ENCODE measurements at regions not wholly inside any gene's neighbourhood (a gene's known extent, or its start where the extent isn't known, plus 50 kb on each side); places are given as distances from the start of the nearest gene placed in this dataset.

DNA sequence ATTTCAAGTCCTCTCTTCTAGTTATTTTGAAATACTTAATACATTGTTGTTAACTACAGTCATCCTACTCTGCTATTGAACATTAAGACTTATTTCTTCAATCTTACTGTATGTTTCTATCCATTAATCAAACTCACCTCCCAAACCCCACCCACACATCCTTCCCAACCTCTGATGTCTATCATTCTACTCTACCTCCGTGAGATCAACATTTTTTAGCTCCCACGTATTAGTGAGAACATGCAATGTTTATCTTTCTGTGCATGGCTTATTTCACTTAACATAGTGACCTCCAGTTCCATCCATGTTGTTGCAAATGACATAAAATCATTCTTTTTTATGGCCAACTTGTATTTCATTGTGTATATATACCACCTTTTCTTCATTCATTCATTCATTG is 236.6 kb upstream of the CTNNB1 start:
- DNase-seq, result no peak

DNA sequence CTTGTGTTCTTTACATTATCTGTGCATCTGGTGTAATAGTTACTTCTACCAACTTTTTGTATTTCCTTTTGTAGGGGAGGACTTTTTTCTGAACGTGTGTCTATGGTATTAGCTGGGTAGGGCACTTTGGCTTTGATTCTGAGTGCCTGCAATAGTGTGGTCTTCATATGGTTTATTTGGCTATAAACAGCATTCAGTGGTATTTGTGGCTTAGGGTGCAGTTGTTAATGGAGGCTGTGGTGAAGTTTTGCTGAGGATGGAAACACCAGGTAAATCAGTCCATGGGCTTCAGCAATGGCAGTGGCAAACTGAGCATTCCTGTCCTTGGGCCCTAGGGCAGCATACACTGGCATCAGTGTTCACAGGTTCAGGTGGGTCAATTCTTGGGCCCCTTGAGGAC is 230.6 kb upstream of the CTNNB1 start:
- no peak for DNase-seq

DNA sequence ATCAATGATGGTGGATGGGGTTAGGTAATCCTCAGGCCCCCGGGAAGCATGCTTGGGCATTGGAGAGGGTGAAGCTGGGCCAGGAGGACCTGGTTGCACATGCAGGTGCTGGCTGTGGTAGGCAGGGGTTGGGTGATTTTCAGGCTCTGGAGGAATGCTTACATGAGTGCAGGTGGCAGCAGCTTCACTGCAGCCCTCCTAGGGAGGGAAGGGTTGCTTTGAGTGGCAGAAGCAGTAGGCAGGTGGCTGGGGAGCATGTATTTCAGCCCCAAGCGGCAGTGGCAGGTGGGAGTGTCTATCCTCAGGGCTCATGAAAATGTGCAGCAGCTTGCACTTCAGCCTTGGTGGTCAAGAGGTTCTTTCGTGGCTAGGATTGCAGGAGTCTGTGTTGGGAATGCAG is 230.0 kb upstream of the CTNNB1 start:
- no peak for DNase-seq

DNA sequence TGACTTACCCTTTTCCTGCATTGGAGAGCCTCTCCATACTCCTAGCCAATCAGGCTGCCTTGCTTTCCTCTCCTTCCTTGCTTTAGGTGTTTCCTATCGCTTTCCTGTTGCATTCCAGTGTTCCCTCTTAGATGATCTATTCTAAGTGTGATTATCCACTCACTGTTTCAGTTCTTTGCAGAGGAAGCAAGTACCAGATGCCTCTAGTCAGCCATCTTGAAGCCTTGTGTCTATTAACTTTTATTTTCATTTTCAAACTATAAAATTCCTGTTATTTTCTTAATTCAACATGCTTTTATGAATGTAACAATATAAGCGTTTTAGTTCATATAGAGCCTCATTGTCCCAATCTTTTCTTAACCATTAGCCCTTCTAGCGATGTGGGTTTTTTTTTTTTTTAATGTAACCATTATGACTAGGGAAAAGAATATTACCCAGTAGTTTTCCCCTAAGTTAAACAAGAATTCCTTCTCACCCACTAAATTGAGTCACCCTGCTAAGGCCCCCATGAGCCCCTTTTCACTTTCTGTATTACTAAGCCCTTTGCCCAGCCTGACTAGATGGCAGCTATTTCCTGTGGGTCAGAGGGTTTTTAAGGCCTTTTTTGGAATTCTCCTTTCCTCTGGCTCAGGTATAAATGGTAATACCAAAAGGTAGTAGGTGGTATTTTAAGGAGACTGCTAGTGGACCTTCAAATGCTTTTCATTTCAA is 229.4 kb upstream of the CTNNB1 start:
- DNase-seq, result no peak

DNA sequence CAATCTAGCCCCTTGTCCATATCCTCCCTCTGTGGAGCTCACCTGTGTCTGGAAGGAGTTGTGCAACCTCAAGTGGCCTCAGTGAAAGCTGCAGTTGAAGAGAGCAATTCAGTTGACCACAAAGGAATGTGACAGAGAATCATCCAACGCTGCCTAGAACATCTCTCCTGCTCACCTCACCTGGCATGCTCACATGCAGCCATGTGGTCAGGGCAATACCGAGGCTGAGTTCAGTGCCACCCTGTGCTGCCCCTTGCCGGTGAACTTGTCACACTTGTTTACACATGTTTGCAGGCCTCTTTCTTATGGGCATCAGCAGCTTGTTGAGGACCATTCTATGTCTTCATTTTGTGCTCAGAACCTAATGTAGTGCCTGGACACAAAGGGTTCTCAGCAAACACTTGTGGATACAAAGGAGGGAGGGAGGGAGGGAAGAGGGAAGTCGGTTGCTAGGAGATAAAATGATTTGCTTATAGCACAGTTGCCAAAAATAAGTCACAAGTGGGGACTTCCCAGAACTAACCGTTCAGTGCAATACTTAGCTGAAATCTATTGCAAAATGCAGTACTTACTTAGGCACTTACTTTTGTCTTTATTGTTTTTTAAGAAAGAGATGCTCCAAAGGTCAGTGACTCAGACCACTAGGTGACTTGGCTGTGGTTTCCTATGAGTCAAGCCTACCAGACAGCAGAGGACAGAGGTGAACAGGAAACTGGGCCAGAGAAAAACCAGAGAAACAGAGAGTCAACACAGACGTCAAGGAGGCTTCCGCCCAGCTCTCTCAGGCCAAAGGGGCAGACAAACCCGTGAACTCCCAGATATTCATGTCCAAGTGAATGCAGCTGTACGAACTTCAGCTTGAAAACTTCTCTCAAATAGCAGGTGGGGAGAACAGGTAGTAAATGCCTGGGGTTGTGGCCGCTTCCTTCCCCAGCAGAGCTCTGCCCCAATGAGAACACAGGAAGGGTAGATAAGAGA is 227.8 kb upstream of the CTNNB1 start:
- peak; percentile 71 for DNase-seq

DNA sequence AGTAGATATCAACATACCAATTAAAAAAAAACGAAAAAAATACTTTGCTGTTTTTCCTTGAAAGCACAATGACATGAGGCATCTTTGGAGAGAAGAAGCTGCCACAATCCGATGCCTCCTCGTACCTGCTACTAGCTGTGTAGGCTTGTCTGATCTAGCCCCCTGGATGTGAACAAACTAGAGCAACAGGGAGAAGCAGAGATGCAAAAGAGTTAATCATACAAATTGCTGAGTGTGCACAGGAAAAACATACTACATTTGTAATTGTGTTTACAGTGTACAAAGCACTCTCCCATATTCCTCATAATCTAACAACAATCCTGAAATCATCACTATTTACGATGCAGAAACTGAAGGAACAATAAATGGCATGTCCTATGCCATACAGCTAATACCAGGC is 227.0 kb upstream of the CTNNB1 start:
- DNase-seq, result no peak

DNA sequence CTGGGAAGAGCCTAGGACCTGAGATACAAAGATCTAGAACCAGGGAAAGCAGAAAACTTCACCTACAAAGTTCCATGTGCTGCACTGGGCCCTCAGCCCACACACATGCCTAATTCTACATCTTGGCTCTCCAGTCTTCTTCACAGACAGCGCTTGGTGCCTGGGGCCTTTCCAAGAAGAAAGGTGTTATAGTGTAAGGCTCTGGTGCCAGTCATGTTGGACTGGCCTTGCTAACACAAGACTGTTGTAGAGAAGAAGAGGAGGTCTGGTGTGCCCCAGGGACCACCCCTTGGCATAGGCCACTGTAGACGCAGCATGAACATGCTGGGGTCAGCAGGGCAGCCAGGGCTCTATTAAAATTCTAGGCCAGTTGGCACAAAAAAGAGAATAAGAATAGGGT is 226.2 kb upstream of the CTNNB1 start:
- no peak for DNase-seq

DNA sequence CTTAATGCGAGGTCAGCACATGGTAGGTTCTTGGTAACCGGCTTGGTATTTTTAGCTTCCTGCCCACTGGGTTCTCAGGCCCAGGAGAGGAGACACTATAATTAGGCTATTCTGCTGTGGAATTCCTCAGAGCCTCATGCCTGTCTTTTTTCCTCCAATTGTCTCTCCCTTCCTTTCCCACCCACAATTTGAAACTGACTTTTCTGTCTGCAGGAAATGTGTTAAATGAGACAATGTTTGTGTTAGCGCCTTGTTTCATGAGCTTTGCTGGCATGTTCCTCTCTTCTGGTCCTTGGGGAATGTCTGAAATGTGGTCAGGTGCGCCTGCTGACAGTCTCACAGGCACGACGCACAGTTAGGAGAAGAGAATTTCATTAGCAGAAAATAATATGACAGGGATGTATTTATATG is 223.6 kb upstream of the CTNNB1 start:
- DNase-seq, result no peak

DNA sequence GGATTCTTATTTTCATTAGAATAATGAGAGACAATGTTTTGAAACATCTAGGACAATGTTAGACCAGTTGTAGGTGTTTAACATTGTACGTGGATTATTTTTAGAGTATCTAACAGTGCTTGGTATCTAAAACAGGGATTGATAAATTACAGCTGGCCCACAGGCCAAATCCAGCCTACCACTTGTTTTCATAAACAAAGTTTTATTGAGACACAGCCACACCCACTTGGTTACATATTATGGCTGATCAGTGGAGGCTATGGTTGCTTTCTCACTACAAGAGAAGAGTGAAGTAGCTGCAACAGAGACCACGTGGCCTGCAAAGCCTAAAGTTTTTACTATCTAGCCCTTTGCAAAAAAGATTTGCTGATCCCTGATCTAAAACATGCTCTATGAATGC is 223.1 kb upstream of the CTNNB1 start:
- DNase-seq, result no peak

DNA sequence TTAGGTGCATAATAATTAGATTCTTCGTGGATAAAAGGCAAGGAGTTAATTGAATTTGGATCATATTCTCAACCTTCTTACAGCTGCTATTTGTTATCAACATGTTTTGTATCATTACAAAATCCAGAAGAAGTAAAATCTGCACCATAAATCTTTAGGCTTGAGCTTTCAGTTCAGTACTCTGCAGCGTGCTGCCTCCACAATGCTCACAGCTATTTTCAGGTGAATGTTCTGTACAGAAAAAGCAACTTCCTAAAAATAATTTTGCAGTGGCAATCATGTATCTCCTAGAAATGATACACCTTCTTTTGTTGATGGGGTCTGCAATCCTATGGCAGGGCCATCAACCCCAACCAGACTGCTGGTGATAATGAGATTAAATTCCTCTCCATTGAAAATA is 220.9 kb upstream of the CTNNB1 start:
- no peak for DNase-seq

DNA sequence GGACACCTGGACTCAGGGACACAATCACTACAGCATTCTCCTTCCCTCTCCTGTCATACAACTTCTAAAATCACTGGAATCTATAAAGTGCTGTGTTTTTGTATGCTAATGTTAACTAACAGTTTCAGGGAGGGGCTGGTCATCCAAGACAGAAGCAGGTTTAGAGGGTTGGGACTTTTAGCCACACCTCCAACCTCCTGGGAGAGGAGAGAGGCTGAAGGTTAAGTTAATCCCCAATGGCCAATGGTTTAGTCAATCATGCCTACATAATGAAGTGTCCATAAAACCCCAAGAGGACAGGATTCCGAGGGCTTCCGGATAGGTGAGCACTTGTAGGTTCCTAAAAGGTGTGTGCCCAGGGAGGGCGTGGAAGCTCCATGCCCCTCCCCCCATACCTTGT is 219.3 kb upstream of the CTNNB1 start:
- no peak for DNase-seq

DNA sequence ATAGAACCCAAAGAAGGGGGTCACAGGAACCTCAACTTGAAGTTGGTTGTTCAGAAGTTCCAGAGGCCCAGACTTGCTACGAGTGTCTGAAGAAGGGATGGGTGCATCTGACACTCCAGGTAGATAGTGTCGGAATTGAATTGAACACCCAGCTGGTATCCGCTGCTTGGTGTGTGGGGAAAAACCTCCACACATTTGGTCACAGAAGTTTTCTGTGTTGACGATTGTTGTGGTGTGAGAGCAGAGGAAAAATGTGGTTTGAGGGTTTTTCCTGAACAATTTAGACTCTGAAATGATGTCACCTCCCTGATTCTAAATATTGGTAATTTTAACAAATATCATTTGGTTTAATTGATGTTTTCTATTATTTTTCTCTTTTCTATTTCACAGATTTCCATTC is 218.8 kb upstream of the CTNNB1 start:
- no peak for DNase-seq

DNA sequence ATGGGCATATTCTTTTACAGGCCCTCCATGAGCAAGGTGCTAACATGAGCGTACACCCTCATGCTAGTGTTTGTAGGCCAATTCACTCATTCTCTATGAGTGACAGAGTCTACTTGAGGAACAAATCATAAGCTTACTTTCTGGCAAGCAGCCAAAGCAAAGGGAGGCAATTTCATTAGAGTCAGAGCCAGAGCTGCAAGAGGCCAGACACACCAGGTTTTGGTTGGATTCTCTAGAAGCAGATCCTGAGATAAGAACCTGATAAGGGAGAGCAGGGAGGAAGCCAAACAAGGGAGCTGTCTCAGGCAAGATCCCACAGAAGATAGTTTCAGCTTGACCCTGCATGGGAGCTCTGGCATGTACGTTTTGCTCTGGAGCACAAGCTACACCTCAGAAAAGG is 214.1 kb upstream of the CTNNB1 start:
- peak; percentile 9 for DNase-seq

DNA sequence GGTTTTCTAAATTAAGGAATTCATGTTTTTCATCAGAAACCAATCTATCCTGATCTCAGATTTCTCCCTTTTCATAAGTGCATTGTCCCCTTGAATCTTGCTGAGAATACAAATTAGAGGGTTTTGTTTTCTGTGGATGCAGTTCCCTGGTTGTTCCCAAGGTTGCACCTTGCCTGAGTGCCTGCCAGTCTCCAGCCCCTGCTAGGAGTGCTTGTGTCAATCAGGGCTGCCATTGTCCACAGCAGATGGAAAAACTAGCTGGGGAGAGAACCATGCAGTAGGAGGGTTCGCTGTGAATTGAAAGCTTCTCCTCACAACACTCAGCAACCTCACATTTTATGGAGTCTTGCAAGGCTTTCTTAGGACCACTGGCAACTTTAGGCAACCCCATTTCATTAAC is 210.8 kb upstream of the CTNNB1 start:
- no peak for DNase-seq

DNA sequence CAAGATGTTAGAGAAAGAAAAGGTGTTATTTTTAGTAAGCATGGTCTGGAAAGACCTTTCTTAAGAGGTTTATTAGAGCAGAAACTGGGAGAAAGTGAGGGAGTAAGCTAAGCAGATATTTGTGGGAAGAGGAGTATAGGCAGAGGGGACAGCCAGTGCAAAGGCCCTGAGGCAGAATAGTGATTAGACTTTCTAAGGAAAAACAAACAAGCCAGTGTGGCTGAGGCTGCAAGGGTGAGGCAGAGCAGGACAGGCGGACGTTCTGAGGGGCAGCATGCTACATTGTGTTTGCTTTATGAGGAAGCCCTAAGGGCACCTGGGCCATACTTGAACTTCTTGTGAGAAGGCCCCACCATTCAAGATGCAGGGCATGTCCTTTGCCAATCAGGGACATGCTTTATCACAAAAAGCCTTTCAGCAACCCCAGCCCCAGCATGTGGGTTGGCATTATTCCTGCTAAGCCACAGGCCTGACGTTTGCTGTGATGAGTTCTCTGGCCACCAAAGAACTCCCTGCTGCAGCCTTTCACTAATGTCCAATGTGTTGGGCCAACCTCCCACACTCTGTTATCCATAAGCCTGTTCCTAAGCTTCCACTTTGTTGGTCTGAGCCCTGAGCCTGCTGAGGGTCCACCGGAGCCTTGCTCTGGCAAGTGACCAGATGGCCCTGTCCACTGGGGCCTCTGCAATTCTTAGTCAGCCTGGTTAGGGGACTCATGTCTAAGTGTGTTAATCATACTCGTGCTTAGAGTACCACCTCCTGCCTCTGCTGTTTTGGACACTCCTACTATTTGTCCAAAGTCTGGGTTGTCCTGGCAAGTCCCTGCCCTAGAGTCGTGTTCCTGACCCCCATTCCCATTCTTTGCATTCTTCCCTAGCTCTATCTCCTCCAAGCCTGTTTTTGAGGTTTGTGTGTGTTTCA is 209.9 kb upstream of the CTNNB1 start:
- no peak for DNase-seq

DNA sequence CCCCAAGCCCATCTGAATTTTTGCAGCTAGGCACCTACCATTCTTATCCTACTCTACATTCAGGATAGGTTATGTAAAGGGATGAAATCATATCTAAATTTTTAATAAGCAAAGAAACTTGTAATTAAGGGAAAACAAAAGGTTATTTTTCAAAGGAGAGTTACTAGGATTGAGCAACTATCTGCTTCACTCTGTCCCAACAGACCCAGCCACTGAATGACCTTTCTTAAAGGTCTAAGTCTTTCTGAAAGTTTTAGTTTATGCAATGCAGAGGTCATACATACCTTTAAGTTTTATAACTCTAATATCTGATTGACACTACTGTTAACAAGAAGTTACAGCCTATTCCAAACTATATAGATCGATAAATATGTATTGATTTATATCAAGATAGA is 209.2 kb upstream of the CTNNB1 start:
- DNase-seq, result no peak

DNA sequence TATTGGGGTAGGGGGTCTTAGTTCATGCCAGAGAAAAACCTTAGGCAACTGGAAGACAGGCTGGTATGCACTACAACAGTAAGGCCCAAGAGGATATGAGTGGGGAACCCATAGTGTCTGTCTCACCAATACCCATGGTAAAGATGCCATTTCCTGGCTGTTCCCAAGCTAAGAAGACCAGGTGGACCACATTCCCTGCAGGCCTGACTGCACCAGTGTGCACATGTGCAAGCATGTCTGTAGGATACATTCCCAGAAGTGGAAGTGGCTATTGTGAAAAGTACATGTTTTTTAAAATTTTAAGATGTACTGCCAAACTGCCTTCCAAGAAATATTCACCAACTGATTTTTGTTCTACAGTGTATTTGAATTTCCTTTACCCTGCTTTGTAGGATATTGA is 207.3 kb upstream of the CTNNB1 start:
- no peak for DNase-seq

DNA sequence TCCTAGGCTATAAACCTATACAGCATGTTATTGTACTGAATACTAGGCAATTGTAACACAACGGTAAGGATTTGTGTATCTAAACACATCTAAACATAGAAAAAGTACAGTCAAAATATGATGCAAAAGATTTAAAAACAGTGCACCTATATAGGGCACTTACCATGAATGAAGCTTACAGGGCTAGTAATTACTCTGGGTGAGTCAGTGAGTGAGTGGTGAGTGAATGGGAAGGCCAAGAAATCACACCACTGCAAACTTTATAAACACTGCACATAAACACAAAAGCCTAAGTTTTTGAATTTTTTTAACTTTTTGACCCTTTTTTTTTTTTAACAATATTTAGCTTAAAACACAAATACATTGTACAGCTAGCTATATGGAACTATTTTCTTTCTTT is 204.7 kb upstream of the CTNNB1 start:
- DNase-seq, result no peak

DNA sequence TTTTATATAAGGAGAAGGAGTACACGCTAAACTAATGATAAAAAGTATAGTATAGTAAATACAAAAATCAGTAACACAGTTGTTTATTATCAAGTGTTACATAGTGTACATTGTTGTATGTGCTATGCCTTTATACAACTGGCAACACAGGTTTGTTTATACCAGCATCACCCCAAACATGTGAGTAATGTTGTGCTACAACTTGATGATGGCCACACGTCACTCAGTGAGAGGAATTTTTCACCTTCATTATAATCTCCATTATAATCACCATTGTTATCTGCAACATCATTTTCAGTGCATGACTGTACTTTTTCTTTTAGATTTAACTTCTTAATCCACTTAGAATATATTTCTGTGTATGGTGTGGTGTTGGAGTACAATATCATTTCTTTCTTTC is 204.0 kb upstream of the CTNNB1 start:
- DNase-seq, result no peak

DNA sequence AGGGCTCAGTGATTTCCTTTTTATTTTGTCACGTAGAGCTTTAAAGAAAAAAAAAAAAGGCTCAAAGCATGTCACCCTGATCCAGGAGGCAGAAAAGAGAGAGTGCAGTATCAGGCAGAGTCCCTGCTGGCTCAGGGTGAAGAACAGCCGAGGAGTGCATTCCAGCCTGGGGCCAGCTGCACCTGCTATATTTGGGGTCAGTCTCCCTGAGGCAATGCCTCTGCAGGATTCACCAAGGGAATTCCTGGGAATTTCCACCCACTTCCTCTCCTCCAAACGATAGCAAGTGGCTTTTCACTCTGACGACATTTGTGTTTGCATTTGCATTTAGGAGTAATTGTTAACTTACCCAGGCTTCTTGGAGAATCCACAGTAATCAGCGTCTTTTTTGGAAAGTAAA is 202.9 kb upstream of the CTNNB1 start:
- DNase-seq, result no peak

DNA sequence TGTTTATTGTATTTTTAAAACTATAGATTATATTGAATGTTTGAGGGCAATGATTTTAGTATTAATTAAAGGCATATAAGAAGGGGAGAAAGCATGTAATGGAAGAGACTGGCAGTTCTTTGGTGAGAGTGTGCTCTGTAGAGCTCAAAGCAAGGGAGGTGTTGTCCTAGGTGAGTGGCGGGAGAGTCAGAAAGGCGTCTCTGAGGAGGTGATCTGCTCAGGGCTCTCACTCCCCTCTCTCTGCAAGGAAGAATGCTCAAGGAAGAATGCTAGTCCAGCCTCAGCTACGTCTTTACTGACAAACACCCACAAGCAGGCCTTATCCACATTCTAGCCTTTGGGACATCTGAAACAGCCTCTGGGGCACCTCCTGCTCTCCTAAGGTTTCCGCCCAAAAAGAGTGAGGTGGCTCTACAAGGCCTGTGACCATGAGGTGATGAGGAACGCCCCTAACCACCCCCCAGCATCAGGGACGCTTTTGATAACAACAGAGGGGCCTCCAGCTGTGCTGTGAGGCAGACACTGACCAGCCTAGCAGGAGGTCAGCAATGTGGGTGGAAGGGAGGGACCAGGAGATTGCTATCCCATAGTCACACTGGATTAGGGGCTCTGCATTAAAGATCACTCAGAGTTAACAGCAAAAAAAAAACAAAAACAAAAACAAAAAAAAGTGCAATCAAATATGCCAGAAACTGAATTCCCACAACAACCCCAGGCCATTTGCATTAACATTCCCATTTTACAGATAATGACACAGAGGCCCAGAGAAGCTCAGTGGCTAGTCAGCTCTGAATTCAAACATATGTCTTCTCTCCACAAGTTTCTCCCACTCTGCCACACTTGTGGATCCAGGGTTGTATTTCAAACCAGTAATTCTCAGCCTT is 202.2 kb upstream of the CTNNB1 start:
- no peak for DNase-seq
